ENCODE measurements at regions not wholly inside any gene's neighbourhood (a gene's known extent, or its start where the extent isn't known, plus 50 kb on each side); places are given as distances from the start of the nearest gene placed in this dataset.

DNA sequence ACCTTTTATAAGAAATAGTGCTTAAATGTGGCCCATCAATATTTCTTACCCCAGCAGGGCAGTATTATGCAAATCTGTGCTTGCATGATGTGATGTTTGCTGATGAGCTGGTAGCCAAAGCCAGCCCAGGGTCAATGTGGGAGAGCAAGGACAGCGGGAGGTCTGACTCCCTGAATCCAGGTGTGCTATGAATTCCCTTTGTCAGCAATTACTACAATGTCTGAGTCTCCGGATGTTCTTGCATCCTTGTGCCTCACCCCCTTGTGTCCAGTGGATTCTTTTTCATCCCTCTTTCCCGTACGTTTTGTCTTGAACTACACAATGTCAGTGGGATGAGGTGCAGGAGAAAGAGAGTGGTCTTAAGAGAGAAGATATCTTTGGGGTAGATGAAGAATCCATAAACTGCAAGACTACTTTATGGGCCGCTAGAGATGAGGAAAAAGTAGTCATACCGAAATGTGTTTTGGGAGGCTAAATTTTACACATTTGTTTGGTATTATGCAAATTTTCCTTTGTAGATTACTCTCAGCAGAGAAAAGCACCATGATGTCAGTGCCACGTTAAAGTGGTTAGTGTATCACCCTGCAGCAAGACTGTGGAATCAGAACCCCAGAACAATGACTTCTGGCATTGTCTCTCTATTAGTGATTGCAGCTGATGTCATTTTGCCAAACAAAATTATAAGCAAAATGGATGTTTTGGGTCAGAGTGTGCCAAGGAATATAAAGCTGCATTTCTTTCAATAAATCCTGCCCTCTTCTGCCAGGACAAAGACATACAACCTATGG, 53.5 kb upstream of the TSHZ3 start:
- no peak for DNase-seq

DNA sequence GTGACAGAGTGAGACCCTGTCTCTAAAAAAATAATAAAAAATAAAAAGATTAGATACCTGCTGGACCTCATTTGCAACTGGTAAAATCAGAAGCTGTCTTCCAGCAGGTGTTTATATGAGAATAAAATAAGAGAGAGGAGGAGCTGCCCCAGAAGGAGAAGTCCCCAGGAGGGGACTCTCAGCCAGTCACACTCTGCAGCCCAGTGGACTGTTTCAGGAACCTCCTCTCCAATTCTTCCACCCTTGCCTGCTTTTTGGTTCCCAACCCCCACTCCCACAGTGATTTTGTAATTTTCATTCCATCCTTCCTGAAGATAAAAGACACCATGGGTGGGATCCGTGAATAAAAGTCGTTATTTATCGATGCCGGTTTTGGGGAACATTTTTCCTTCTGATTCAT, 56.9 kb upstream of the TSHZ3 start:
- DNase-seq = no peak

DNA sequence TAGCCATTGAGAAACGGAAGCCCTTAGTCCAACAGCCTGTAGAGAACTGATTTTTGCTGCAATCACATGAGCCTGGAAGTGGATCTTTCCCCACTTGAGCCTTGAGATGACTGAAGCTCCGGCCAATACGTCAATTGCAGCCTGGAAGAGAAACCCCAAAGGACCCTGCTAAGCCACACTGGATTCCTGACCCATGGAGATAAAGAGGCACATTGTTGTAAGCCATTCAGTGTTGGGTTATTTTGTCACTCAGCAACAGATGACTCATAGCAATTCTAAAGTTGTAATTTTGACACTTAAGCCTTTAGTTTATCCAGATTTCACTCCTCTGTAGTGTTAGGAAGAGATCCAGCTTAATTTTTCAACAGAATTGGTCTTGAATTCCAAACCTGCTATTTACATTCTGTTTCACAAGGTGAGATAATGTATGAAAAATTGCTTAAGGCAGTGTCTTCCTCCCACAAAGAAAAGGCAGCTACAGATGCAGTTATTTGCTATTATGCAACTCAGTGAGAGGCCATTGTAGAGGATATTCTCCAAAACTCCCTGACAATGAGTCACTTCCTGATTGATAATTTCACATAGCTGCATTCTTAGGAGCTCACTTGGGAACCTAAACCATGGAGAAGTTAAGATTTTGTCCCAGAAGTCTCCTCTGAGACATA, 59.4 kb upstream of the TSHZ3 start:
- no peak for DNase-seq

DNA sequence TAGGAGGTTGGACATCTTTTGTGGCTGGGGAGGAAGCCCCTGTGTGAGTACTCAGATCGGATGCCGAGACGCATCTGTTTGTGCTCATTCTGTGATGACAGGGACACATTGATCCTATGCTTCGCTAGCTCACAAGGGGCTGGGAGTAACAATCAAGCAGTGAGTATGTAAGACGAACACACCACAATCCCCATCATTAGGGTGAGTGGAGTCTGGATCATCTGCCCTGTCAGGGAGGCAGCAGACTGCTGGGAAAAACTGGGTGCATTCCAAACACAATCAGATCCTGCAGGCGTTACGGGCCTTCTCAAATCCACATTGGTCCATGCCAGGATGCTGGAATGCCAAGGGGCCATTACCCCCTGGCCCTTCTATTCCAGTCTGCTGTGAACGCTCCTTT, 64.1 kb upstream of the TSHZ3 start:
- DNase-seq = no peak

DNA sequence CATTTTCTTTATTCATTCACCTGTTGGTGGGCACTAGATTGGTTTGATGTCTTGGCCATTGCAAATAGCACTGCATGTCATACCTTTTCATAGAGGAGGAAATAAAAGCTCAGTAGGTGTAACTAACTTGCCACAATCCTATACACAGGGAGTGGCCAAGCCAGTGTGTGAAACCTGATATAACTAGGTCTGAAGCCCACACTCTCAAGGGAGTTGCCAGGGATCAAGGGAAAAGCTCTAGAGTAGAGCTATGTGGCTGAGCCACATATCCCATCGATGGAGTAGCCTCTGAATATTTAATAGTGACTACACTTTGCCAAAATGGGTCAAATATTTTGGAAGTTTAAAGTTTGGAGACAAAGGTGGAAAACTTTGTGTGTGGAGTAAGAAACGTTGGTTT, 66.1 kb upstream of the TSHZ3 start:
- no peak for DNase-seq

DNA sequence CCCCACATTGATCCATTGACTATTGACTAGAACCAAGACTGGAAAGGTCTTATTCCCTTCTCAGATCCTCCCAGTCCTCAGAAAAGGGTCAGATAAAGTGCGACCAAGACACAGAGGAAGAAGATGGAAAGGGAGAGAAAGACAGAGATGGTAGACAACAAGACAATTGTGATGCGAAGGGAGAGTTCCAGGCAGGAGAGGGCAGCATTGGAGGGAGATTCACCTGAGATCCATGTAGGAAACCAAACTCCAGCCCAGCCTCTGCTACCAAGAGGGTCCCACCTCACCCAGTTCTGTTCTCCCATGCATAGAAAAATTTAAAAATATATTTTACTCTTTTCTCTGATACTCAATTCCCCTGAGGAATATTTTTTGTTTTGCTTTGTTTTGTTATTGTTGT, 67.3 kb upstream of the TSHZ3 start:
- no peak for DNase-seq

DNA sequence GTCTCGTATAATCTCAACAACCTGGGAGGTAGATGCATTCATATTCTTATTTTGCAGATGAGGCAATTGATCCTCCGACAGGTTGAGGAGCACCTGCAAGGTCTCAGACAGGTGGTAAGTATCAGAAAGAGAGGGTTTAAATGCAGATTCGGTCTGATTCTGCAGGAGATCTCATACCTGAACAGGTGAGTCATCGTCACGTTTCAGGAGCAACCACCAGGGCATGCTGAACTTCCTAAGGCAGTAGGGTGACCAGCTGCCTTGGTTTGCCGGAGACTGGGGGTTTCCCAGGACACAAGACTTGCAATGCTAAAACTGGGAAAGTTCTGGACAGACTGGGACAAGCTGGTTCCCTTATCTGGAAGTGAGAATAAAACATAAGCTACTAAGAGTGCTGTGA, 68.8 kb upstream of the TSHZ3 start:
- DNase-seq = no peak

DNA sequence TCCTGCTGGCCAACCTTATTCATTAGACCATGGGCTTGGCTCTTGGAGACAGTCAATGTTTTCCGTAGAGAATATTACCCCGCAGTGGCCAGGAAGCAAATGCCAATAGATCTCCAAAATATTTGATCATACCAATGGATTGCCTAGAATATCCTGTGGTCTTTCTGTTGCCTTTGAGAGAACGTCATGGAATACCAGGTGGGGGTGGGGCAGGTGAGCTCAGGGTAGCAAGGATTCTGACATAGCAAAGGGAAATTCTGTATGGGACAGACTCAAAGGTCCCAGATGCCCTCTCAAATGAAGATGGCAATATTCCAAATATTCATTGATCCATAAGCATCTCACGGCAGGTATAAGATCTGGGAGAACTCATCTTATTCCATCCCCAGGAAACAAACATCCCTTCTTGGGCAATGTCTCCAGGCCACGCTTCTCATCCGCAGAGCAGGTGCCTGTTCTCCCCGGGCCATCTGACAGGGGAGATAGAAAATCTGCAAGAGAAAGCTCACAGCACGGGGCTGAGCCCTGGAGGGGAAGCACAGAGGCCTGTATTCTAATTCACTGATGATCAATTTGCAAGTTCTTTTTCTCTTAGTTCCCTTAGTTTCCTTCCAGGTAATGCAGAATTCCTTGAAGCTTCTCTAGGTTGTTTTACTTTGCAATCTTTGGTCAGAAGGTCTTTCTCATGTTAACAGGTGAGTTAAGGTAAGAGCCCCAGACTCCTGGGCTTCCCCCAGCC, 69.6 kb upstream of the TSHZ3 start:
- no peak for DNase-seq

DNA sequence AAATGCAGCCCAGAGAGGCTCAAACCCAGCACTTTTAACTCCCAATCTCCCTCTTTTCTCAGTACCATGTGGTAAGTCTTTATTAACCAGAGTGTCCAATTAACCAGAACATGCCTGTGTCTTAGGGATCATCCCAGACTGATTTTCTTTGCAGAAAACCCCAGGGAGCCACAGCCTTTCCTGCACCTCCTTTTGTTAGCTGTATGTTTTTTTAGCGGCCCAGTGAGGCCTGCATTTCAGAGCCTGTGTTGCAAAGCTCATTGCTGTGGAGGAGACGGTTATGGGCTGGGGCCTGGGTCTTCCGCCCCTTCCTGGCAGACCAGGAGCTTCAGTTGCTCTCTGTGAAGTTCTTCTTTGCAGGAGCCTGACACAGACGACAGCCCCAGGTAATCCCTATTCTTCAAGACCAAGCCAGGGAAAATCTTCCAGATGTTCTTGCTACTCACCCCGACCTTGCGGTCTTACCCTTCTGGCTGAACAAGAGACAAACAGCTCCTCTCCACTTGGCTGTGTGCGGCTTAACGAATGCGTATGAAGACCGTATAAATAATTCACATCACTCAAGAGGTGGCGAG, 70.7 kb upstream of the TSHZ3 start:
- DNase-seq = no peak

DNA sequence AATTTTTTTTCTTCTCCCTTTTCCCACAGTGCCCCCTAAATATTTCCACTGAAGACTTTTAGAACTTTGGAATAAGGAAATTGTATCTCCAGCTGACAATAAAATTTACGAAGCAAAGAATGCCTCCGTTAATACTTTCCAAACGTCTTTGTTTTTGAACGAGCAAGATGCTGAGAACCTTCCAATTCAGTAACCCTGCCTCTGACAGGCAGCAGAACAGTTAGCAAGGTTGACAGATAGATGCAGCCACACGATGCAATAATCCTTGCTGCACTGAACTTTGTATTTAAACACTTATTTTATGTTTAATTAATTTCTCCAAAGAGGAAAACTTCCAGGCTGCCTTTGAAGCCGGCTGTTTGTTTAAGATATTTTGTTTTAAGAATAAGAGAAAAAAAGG, 71.8 kb upstream of the TSHZ3 start:
- DNase-seq = no peak

DNA sequence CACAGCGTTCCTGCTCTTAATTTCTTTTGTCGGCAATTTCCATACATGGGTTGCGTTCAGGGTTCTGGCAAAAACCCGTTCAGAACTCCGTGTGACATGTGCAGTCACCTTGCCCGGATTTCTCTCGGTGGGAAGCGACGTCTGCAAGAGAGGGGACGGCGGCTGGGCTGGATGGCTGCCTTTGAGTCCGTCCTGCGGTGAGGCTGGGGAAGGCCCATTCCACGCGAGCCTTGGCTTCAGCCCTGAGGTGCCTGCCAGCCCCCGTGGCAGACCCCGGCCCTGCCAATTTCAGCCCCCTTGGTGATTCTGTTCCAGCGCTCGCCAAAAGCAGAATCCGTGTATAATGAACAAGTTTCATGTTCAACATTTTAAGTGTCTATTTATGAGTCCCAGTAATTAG, 72.6 kb upstream of the TSHZ3 start:
- DNase-seq = no peak

DNA sequence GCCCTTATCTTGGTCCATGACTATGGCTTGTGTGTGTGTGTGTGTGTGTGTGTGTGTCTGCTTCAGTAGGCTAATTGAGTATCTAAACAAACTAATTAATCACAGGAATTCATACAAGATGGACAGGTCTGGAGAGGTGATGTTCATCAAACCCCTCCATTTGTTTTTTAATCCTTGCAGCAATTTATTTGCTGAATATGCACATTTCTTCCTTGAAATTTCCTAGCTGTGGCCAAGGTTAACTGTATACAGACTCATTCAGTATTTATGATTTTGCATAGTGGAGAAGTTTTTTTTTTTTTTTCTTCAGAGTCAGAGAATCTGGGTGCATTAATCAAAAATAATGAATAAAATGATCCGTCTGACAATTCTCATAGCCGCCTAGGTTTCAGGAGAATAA, 74.7 kb upstream of the TSHZ3 start:
- no peak for DNase-seq

DNA sequence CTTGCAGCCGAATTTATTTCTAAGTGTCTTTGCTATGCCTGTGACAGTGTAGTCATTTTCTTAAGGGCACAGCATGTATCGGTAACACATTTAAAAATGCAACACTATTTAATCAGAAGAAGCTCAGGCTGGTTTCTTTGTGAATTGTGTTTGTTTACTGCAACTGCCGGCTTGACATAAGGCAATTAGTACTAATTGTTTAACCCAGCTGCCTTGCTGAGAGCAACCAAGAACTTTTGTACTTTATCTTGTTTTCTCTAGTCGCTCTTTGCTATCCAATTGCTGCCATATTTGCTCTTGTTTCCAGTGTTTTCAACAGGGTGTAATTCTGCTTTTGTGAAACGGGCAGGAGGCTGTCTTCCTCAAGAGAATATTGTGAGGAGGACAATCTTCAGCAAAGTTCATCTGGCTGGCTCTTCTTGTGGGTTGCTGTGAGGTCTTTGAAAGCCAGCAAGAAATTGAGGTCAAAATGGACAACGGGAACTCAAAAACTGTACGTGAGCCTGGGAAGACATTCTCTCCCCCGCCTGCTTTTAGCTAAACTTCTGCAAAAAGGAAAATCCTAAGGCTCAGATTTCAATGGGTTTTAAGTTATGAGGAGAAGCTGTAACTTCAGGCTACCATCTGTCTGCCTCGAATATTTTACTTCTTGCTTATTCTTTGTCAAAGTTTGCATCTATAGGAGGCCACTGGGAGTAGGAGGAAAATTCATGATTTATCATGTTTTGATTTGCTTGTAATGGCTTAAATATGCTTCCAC, 75.8 kb upstream of the TSHZ3 start:
- no peak for DNase-seq

DNA sequence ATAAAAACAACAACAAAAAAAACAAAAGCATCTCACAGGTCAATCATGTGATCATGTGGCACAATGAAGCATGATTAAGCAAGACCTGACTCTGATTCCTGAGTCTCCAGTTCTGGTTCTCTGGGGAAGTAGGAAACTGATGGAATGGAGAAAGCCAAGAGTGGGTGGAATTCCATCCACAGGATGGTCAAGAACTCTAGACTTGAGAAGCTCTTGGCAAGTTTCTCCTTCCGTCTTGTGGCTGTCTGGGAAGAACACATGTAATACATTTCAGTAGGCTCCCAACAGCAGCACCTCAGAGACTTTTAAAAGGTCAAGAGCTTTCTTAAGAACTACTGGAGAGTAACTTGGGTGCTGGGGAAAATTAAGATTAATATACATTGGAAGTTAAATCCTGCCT, 78.6 kb upstream of the TSHZ3 start:
- no peak for DNase-seq

DNA sequence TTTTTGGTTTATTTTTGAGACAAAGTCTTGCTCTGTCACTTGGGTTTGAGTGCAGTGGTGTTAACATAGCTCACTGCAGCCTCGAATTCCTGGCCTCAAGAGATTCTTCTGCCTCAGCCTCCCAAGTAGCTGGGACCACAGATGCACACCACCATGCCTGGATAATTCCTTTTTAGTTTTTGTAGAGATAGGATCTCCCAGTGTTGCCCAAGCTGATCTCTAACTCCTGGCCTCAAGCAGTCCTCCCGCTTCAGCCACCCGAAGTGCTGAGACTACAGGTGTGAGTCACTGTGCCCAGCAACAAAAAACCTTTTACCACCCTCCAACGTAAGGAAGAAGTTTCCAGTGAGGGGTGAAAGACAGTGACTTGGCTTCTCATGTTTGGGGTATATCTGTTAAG, 81.1 kb upstream of the TSHZ3 start:
- no peak for DNase-seq

DNA sequence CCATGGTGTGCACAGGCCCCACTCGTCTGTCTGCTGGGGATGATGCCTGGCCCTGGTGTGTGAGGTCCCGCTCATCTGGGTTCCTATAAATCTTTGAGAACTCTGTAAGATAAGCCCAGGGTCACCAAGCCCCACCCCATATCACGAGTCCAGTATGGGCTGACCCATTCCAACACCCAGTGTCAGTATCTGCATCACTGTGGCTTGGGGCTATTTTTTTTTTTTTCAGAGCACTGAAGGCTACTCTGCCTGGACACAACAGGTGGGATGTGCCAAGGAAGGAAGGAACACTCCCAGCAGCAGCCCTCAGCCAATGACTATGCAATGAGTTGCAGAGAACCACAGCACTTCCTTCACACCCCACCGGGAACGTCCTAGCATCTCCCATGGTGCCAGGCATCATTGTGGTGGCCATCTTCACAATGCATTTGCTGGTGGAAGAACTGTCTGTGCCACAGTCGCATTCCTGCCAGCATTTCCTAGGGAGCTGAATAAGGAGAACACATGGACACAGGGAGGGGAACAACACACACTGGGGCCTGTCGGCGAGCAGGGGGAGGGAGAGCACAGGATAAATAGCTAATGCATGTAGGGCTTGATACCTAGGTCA, 83.1 kb upstream of the TSHZ3 start:
- no peak for DNase-seq

DNA sequence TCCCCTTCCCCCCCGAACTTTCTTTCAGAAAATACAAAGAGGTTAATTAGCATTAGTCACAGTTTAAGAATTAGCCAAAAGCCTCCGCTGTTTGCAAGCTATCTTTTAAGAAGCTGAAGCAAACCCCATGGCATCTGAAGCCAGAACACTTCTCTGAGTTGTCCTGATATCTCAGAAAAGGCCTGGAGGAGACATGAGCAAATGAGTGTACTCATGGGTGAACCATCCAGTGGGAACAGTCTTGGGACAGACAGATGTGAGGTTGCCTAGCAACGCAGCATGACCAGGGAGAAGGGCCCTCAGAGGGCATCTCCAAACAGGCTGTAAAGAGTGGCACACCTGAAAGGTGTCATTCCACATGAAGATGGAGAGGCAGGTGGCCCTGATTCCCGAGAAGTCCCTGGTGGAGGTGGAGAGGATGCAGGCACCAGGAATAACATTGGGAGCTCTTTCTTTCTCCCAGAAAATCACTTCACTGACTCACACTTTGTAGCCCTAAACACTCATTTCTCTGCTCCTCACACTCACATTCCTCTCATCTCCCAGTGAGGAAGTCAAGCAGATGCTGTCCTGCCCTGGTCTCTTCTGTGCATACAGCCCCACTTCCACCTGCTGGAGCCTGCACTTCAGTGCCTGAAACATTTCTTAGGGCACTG, 87.0 kb upstream of the TSHZ3 start:
- DNase-seq = no peak

DNA sequence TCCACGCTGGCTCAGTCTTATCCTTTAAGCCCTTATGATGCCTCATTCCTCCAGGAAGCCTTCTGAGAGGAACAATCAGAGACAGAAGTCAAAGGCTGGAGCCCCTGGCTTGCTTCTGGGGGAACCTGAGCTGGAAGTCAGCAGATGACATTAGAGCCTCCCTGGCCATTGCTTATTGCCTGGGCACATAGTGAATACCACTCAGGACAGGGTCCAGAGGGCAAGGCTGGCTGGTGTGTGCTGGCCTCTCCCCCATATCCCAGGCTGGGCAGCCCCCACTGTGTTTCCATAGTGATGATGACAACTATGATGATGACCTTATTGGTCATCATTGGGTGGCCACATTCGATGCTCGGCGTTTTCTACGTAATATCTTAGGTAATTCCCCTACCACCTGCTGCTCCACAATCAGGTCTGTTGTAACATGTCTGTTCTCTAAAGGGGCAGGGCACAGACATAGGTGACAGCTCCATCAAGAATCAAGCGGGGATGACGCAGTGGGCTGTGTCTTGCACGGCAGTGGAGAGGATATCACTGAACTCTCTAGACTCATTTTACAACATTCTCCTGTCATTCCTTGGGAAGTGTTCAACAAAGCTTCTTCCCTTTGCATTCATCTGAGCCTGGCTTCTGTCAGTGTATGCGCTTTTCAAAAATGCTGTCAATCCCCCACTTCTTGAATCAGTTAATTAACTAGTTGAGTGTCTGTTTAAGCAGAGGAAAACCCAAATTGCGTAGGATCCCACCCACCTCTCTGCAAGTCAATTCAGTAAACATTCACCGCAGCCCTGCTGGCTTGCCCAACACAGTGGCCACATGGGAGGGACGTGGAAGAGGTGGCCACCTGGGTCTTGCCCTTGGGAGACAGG, 89.4 kb upstream of the TSHZ3 start:
- DNase-seq = no peak

DNA sequence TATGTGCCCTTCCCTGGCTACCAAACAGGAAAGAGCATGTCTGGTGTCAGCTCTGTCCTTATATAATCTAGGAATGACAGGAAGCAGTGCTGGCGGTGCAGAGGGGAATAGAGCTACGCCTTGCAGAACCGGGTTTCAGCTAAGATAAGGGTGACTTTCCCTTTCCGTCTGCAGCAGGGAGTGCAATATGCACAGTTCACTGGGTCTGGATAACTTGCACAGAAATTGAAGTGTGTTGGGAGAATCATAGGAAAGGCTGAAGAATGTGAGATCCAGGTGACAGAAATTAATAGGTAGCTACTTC, 90.0 kb upstream of the TSHZ3 start:
- no peak for DNase-seq

DNA sequence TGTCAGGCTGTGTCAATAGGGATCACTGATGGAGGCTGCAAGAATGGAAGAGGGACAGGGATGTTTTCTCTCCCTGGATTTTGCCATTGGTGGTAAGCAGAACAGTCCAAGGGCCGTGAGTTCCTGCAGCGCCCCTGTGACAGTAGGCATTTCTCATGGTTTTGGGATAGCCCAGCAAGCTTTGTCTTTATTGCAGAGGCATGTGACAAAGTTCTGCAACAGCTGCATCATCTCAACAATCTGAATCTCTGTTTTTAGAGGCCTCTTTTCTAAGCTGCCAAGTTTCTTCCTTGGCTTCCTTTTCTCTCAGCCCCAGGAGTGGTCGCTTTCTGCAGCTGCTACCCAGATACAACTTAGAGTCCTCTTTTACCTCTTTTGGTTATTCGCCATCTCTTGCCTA, 95.7 kb upstream of the TSHZ3 start:
- DNase-seq = no peak

DNA sequence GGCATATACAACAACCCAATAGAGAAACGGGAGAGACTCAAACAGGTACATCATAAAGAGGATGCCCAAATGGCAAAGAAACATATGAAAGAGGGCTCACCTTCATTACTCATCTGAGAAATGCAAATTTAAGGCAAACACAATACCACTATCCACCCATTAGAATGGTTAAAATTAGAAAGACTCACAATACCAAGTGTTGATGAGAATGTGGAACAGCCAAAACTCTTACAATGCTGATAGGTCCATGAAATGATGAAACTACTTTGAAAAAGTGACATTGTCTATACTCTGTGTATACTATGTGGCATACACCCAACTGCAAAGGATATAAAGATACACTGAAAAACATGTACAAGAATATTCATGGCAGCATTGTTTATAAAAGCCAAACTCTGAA, 96.2 kb upstream of the TSHZ3 start:
- no peak for DNase-seq

Measured in NCI-H1417 (cell line).